ENCODE measurements at regions not wholly inside any gene's neighbourhood (a gene's known extent, or its start where the extent isn't known, plus 50 kb on each side); places are given as distances from the start of the nearest gene placed in this dataset.

- TF ChIP-seq CTCF (IDR thresholded peaks at IDR 0.05) (no peak), EZH2phosphoT487 (IDR thresholded peaks at IDR 0.05) (no peak), EZH2 (IDR thresholded peaks at IDR 0.05) (no peak)
Observed at GRCh38 chr1:5272325-5272724, 617.9 kb downstream of the AJAP1 start.

All from neural progenitor cell (in vitro differentiated cells).